ENCODE measurements at regions not wholly inside any gene's neighbourhood (a gene's known extent, or its start where the extent isn't known, plus 50 kb on each side); places are given as distances from the start of the nearest gene placed in this dataset.
A peak's percentile ranks its signal among the peaks of the same experiment; 100 is the strongest.

GRCh38 chr6:166767230-166767629 is 140.2 kb upstream of the RPS6KA2 start:
- intact Hi-C loops (cut with DNase I, micrococcal nuclease), result no loop called here
- Histone ChIP-seq H3K9me3 (no peaks in the 10 kb centered on the region), H3K36me3 (ENCODE audit: low read depth) (no peaks in the 10 kb centered on the region), H3K4me3 (no peak overlapping the region), H3K4me1 (ENCODE audit: low read depth) (no peaks in the 10 kb centered on the region)
- no peak for TF ChIP-seq CTCF (IDR thresholded peaks at IDR 0.05)
- DNase-seq, result no peak
- no peak for ATAC-seq

- Histone ChIP-seq H3K36me3 (ENCODE audit: low read depth) (no peaks in the 10 kb centered on the region), H3K9me3 (no peaks in the 10 kb centered on the region), H3K4me3 (no peak overlapping the region), H3K4me1 (ENCODE audit: low read depth) (no peaks in the 10 kb centered on the region)
- TF ChIP-seq CTCF (IDR thresholded peaks at IDR 0.05), result no peak
- DNase-seq (peak in 1 of 3 donors; percentile 15), ATAC-seq (no peak)
- intact Hi-C loops (cut with DNase I, micrococcal nuclease), result no loop called here
Measured at GRCh38 chr6:166766769-166767168, 139.7 kb upstream of the RPS6KA2 start.

- Histone ChIP-seq H3K36me3 (ENCODE audit: low read depth) (no peaks in the 10 kb centered on the region), H3K4me1 (ENCODE audit: low read depth) (no peaks in the 10 kb centered on the region), H3K9me3 (no peaks in the 10 kb centered on the region), H3K4me3 (no peak overlapping the region)
- intact Hi-C loops (cut with DNase I, micrococcal nuclease), result no loop called here
- no peak for ATAC-seq
- no peak for TF ChIP-seq CTCF (IDR thresholded peaks at IDR 0.05)
- peak in 1 of 3 donors; percentile 36 for DNase-seq
Measured at GRCh38 chr6:166765234-166765541, 138.1 kb upstream of the RPS6KA2 start.

- no peak overlapping the region for H3K4me3 ChIP-seq
- H3K36me3 ChIP-seq (ENCODE audit: low read depth), result no peaks in the 10 kb centered on the region
- DNase-seq (peak in 1 of 3 donors; percentile 29), ATAC-seq (no peak)
- intact Hi-C loops (cut with DNase I, micrococcal nuclease), result no loop called here
- H3K9me3 ChIP-seq, result no peaks in the 10 kb centered on the region
- TF ChIP-seq CTCF (IDR thresholded peaks at IDR 0.05), result no peak
- no peaks in the 10 kb centered on the region for H3K4me1 ChIP-seq (ENCODE audit: low read depth)
Measured at GRCh38 chr6:166764473-166765233, 137.6 kb upstream of the RPS6KA2 start.

- Histone ChIP-seq H3K4me3 (no peak overlapping the region), H3K9me3 (no peaks in the 10 kb centered on the region), H3K36me3 (ENCODE audit: low read depth) (no peaks in the 10 kb centered on the region), H3K4me1 (ENCODE audit: low read depth) (no peaks in the 10 kb centered on the region)
- intact Hi-C loops (cut with DNase I, micrococcal nuclease), result no loop called here
- ATAC-seq (no peak), DNase-seq (peak in 1 of 3 donors; percentile 19)
- TF ChIP-seq CTCF (IDR thresholded peaks at IDR 0.05), result no peak
Measured at GRCh38 chr6:166763606-166764472, 136.8 kb upstream of the RPS6KA2 start.
